ENCODE measurements at regions not wholly inside any gene's neighbourhood (a gene's known extent, or its start where the extent isn't known, plus 50 kb on each side); places are given as distances from the start of the nearest gene placed in this dataset.

GRCh38 chr18:51463483-51464136 lies 266.1 kb upstream of the MEX3C start:
- no peaks in the 10 kb centered on the region for H3K79me1 ChIP-seq (ENCODE audit: low read depth, low read length)
- no peak overlapping the region for H2BK5ac ChIP-seq (ENCODE audit: low read depth, low read length)
- no peaks in the 10 kb centered on the region for H3K36me3 ChIP-seq (ENCODE audit: control insufficient read depth in 2 of 4, insufficient read depth in 4 of 4, low read length in 3 of 4)
- no peak overlapping the region for H4K5ac ChIP-seq (ENCODE audit: insufficient read length, low read depth, low read length)
- H4K91ac ChIP-seq (replicated peaks; ENCODE audit: insufficient read length, low read length), result no peak overlapping the region
- H2BK12ac ChIP-seq (ENCODE audit: low read depth, low read length), result no peak overlapping the region
- no peaks in the 10 kb centered on the region for H3K79me2 ChIP-seq (ENCODE audit: control insufficient read depth in 1 of 2, insufficient read depth in 2 of 2, low read length in 2 of 2)
- no peak overlapping the region for H3K23ac ChIP-seq (ENCODE audit: insufficient read length)
- ChIA-PET POLR2A (ENCODE audit: partially characterized antibody) (no interaction called here), CTCF (ENCODE audit: partially characterized antibody) (interaction anchor here (1.0 to 1.6 kb wide), 2 partner anchors 25 to 327 kb away, joined by 3 to 4 read pairs; no protein-coding TSS in a partner anchor)
- H2AFZ ChIP-seq (ENCODE audit: low read length), result no peak overlapping the region
- 90% methylated on average over 7 of the region's 9 CpGs; no CpG with 5 or more reads in 1 of the 2 experiments for WGBS, 2 experiments (ENCODE audit: extremely low coverage in 1 of 2, insufficient coverage in 1 of 2, insufficient read length in 1 of 2, insufficient replicate concordance in 2 of 2, low coverage in 1 of 2, low lambda C conversion rate in 2 of 2, missing lambda C conversion rate in 1 of 2)
- no peaks in the 10 kb centered on the region for H3K9me3 ChIP-seq (ENCODE audit: insufficient read depth in 2 of 2, low read depth in 1 of 2, low read length in 1 of 2)
- no peak for FAIRE-seq
- no peak overlapping the region for H3K56ac ChIP-seq (replicated peaks; ENCODE audit: insufficient read length, low read depth, low read length)
- H2BK120ac ChIP-seq (replicated peaks; ENCODE audit: low read depth, low read length), result no peak overlapping the region
- no peaks in the 10 kb centered on the region for H3K23me2 ChIP-seq (ENCODE audit: low read depth, low read length)
- H3K27ac ChIP-seq (ENCODE audit: low read depth, low read length), result no peak overlapping the region
- no peak overlapping the region for H4K8ac ChIP-seq (ENCODE audit: extremely low read depth, insufficient read depth, low read length)
- DNase-seq (ENCODE audit: low read depth in 1 of 2, low spot score in 2 of 2), result no peak
- H3K9ac ChIP-seq (replicated peaks in 1 of 4; ENCODE audit: extremely low read depth in 1 of 4, low read depth in 3 of 4, low read length in 3 of 4), result no peak overlapping the region
- no peak overlapping the region for H3K4me2 ChIP-seq (ENCODE audit: insufficient read depth in 1 of 2, low read depth in 2 of 2, low read length in 2 of 2)
- H2BK15ac ChIP-seq (ENCODE audit: low read length), result no peak overlapping the region
- H2BK20ac ChIP-seq (ENCODE audit: low read length), result no peak overlapping the region
- H3K18ac ChIP-seq (ENCODE audit: extremely low read depth, low read length), result no peak overlapping the region
- H4K20me1 ChIP-seq (replicated peaks in 1 of 2; ENCODE audit: control insufficient read depth in 1 of 2, insufficient read depth in 2 of 2, low read length in 2 of 2), result no peaks in the 10 kb centered on the region
- H3K4me1 ChIP-seq (replicated peaks in 1 of 4; ENCODE audit: control insufficient read depth in 3 of 4, insufficient read depth in 4 of 4, low read length in 3 of 4), result peaks cover 0 to 4% (median 0%) of the 10 kb centered on the region in 4 experiments; a peak in 1 of 7 replicates
- H3K4me3 ChIP-seq (ENCODE audit: extremely low read depth in 1 of 4, insufficient read depth in 2 of 4, low read depth in 3 of 4, low read length in 4 of 4), result no peak overlapping the region
- no peaks in the 10 kb centered on the region for H3K27me3 ChIP-seq (replicated peaks in 1 of 4; ENCODE audit: control insufficient read depth in 3 of 4, extremely low read depth in 1 of 4, insufficient read depth in 3 of 4, low read length in 3 of 4)
- no peak overlapping the region for H3K14ac ChIP-seq (ENCODE audit: insufficient read length)
- no peak overlapping the region for H3K4ac ChIP-seq (replicated peaks; ENCODE audit: insufficient read length, low read depth, low read length)
- no peak overlapping the region for H2AK5ac ChIP-seq (ENCODE audit: low read depth, low read length)
- TF ChIP-seq RBBP5 (IDR thresholded peaks at IDR 0.05; ENCODE audit: borderline replicate concordance, low read depth, low read length) (no peak), JUN (IDR thresholded peaks at IDR 0.05; ENCODE audit: low read depth, low read length) (no peak), CEBPB (IDR thresholded peaks at IDR 0.05; ENCODE audit: low read depth, low read length) (no peak), RAD21 (IDR thresholded peaks at IDR 0.05 in 1 of 2, conservative IDR thresholded peaks at IDR 0.05 in 1 of 2; ENCODE audit: low read depth in 2 of 2, low read length in 2 of 2) (no peak), EZH2 (IDR thresholded peaks at IDR 0.05; ENCODE audit: low read depth, low read length, severe bottlenecking) (no peak), BACH1 (IDR thresholded peaks at IDR 0.05; ENCODE audit: low read length) (no peak), POU5F1 (IDR thresholded peaks at IDR 0.05; ENCODE audit: low read depth, low read length) (no peak), GABPA (IDR thresholded peaks at IDR 0.05; ENCODE audit: borderline replicate concordance, insufficient read depth, low read length) (no peak), SRF (IDR thresholded peaks at IDR 0.05; ENCODE audit: low read depth, low read length) (no peak), CBX5 (IDR thresholded peaks at IDR 0.05; ENCODE audit: low read depth, low read length) (no peak), KDM4A (IDR thresholded peaks at IDR 0.05; ENCODE audit: low read depth, low read length, severe bottlenecking) (no peak), HDAC2 (IDR thresholded peaks at IDR 0.05; ENCODE audit: borderline replicate concordance in 1 of 2, low read depth in 2 of 2, low read length in 2 of 2) (no peak), POLR2AphosphoS5 (IDR thresholded peaks at IDR 0.05; ENCODE audit: low read depth, low read length) (no peak)
